Stomach (tissue), 4 donors: ENCODE measurements at regions not wholly inside any gene's neighbourhood (a gene's known extent, or its start where the extent isn't known, plus 50 kb on each side); places are given as distances from the start of the nearest gene placed in this dataset.

Experiments
- EP300 ChIP-seq: sonication (generic); formaldehyde crosslinking; IDR thresholded peaks from one replicate; pipeline ENCODE4 v1.6.1; 2017; ENCODE audit warnings: antibody characterized with exemption
- POLR2A ChIP-seq, 4 donors: fragments of 450-650 bp; IDR thresholded peaks; one replicate each; pipeline ENCODE4 v1.6.1; 2016; ENCODE audit warnings: antibody characterized with exemption in 4 of 4, control low read depth in 2 of 4, mild to moderate bottlenecking in 1 of 4, moderate library complexity in 1 of 4
- POLR2AphosphoS5 ChIP-seq, 3 donors: sonication (generic); formaldehyde crosslinking; IDR thresholded peaks; one replicate each; pipeline ENCODE4 v1.6.1; 2016; ENCODE audit warnings: antibody characterized with exemption in 3 of 3
- TF ChIP-seq, protein P1 (sequence below), 7 experiments: fragments of 450-650 bp in 4 of 7; fragments of 200-600 bp in 3 of 7; sonication (generic) in 3 of 7; IDR thresholded peaks; one replicate each; pipeline ENCODE4 v1.5.1; 2016 to 2019; ENCODE audit warnings: antibody characterized with exemption in 7 of 7, control low read depth in 2 of 7, mild to moderate bottlenecking in 1 of 7

DNA sequence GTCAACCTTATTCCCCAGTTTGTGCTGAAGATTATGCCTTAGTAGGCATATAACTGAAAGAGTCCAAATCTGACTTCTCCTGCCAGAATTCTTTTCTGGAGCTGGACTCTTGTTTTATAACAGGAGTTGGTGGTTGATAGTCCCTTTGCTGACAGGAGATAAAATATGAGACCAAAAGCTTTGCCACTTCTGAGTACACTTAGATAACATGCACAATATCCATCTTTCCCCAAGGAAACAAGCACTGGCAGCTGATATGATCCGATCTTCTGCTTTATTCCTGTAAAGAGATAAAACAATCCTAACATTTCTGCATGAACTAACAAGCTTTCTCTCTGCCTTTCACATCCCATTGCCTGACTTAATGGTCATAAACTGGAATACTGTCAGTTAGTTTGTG, 1265.4 kb upstream of the ADGRB3 start:
- TF ChIP-seq, protein P1, sequence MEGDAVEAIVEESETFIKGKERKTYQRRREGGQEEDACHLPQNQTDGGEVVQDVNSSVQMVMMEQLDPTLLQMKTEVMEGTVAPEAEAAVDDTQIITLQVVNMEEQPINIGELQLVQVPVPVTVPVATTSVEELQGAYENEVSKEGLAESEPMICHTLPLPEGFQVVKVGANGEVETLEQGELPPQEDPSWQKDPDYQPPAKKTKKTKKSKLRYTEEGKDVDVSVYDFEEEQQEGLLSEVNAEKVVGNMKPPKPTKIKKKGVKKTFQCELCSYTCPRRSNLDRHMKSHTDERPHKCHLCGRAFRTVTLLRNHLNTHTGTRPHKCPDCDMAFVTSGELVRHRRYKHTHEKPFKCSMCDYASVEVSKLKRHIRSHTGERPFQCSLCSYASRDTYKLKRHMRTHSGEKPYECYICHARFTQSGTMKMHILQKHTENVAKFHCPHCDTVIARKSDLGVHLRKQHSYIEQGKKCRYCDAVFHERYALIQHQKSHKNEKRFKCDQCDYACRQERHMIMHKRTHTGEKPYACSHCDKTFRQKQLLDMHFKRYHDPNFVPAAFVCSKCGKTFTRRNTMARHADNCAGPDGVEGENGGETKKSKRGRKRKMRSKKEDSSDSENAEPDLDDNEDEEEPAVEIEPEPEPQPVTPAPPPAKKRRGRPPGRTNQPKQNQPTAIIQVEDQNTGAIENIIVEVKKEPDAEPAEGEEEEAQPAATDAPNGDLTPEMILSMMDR (IDR thresholded peaks at IDR 0.05), result no peak
- no peak for TF ChIP-seq POLR2A (IDR thresholded peaks at IDR 0.05)
- TF ChIP-seq POLR2AphosphoS5 (IDR thresholded peaks at IDR 0.05), result no peak
- no peak for TF ChIP-seq EP300
